GM12878 (cell line): ENCODE measurements at regions not wholly inside any gene's neighbourhood (a gene's known extent, or its start where the extent isn't known, plus 50 kb on each side); places are given as distances from the start of the nearest gene placed in this dataset.

Experiments
- ATAC-seq: fragments of 200-7000 bp; cut with Tn5 transposase; 3 replicates; pipeline ENCODE4 v1.9.1; 2020; ENCODE audit warnings: mild to moderate bottlenecking, moderate library complexity
- BruUV-seq: library from RNA; stranded (reverse); fragments of 400-500 nt; replicated peaks from 2 replicates; lab custom pipeline; 2021; lab: Mats Ljungman, UMichigan
- CTCF ChIA-PET: fragments of 300-600 bp; sonication (Branson Sonifier 250); formaldehyde crosslinking; extraction: SDS; loops from one replicate; lab custom pipeline; 2021; ENCODE audit warnings: inconsistent platforms; lab: Yijun Ruan, JAX
- POLR2A ChIA-PET: fragments of 350-600 bp; formaldehyde crosslinking; extraction: SDS; loops from one replicate; lab custom pipeline; 2021; ENCODE audit warnings: inconsistent platforms; lab: Charles Lee
- RAD21 ChIA-PET: fragments of 300-600 bp; sonication (Branson Sonifier 250); formaldehyde crosslinking; loops from one replicate; lab custom pipeline; 2023; ENCODE audit warnings: antibody characterized with exemption; ENCODE audit not compliant: unreplicated experiment; lab: Charles Lee
- SMC1A ChIA-PET: fragments of 300-600 bp; sonication (Branson Sonifier 250); formaldehyde crosslinking; loops from one replicate; lab custom pipeline; 2023; ENCODE audit not compliant: unreplicated experiment, uncharacterized antibody; lab: Charles Lee
- DNase-seq: peaks from one replicate; pipeline ENCODE4 v3.0.0-alpha.2; 2011; ENCODE audit warnings: low read depth, low spot score
- FAIRE-seq: peaks from 3 replicates; lab custom pipeline; 2011; peaks lifted over from hg19 to GRCh38; lab: Jason Lieb, UNC
- H2AFZ ChIP-seq: 2 replicates; pipeline ENCODE4 v1.6.0; 2011; ENCODE audit warnings: low read depth, low read length, control low read depth; ENCODE audit not compliant: control insufficient read depth
- H3K27ac ChIP-seq: 2 replicates; pipeline ENCODE4 v1.5.1; 2011; ENCODE audit warnings: control low read depth; ENCODE audit not compliant: control insufficient read depth, insufficient read depth
- H3K27me3 ChIP-seq, 2 experiments: replicated peaks in 1 of 2; 2 replicates each; pipeline versions ENCODE4 v1.6.0 to v1.6.1; 2011; ENCODE audit warnings: low read length in 1 of 2; ENCODE audit not compliant: control insufficient read depth in 2 of 2, insufficient read depth in 2 of 2
- H3K36me3 ChIP-seq, 2 experiments: 2 replicates each; pipeline ENCODE4 v1.5.1; 2011; ENCODE audit warnings: low read length in 1 of 2; ENCODE audit not compliant: control insufficient read depth in 2 of 2, insufficient read depth in 2 of 2
- H3K4me1 ChIP-seq: 2 replicates; pipeline ENCODE4 v1.6.1; 2011; ENCODE audit warnings: mild to moderate bottlenecking, low read length, moderate library complexity, mixed read lengths; ENCODE audit not compliant: control insufficient read depth, insufficient read depth
- H3K4me2 ChIP-seq: 2 replicates; pipeline ENCODE4 v1.6.0; 2011; ENCODE audit warnings: control low read depth; ENCODE audit not compliant: control insufficient read depth, insufficient read depth
- H3K4me3 ChIP-seq: fragments of 200-600 bp; sonication (generic); 2 replicates; pipeline ENCODE4 v1.5.1; 2016
- H3K79me2 ChIP-seq: 2 replicates; pipeline ENCODE4 v1.6.0; 2011; ENCODE audit warnings: low read length; ENCODE audit not compliant: control insufficient read depth, insufficient read depth
- H3K9ac ChIP-seq: 2 replicates; pipeline ENCODE4 v1.8.0; 2011; ENCODE audit warnings: low read length, control low read depth, mixed read lengths; ENCODE audit not compliant: control insufficient read depth, insufficient read depth
- H3K9me3 ChIP-seq: replicated peaks from 3 replicates; pipeline ENCODE4 v1.5.1; 2011; ENCODE audit warnings: mild to moderate bottlenecking, low read length; ENCODE audit not compliant: control insufficient read depth, insufficient read depth
- H4K20me1 ChIP-seq: 2 replicates; pipeline ENCODE4 v1.6.0; 2011; ENCODE audit not compliant: control insufficient read depth, insufficient read depth
- CUX1 ChIP-seq: IDR thresholded peaks from 2 replicates; pipeline ENCODE4 v1.6.1; 2012; ENCODE audit warnings: improper control_type of control experiment, low read depth, low read length; ENCODE audit not compliant: insufficient replicate concordance
- LARP7 ChIP-seq: fragments of 450-650 bp; IDR thresholded peaks from 2 replicates; pipeline ENCODE4 v1.6.1; 2017; ENCODE audit warnings: mild to moderate bottlenecking
- NRF1 ChIP-seq: conservative IDR thresholded peaks from 2 replicates; pipeline ENCODE4 v1.6.1; 2011; ENCODE audit warnings: mild to moderate bottlenecking, low read depth, low read length, improper control_type of control experiment
- POLR2AphosphoS5 ChIP-seq: IDR thresholded peaks from 2 replicates; pipeline ENCODE4 v1.6.1; 2011; ENCODE audit warnings: mild to moderate bottlenecking, low read length, inconsistent platforms
- ZNF592 ChIP-seq: fragments of 450-650 bp; IDR thresholded peaks from 2 replicates; pipeline ENCODE4 v1.6.1; 2017; ENCODE audit warnings: mild to moderate bottlenecking, moderate library complexity
- WGBS: methylation state at CpG from one replicate; pipeline ENCODE4 v1.1.6; 2016; ENCODE audit warnings: low lambda C conversion rate; ENCODE audit not compliant: insufficient replicate concordance, insufficient coverage; ENCODE audit errors: missing lambda C conversion rate; 5-methylcytosine and 5-hydroxymethylcytosine counted together
- in situ Hi-C: fragments of 300-500 bp; cut with MboI; formaldehyde crosslinking; loops from 9 replicates; pipeline ENCODE4 v1.14.3; 2018; ENCODE audit warnings: mixed read lengths
- intact Hi-C: fragments of 100-400 bp; cut with micrococcal nuclease; formaldehyde crosslinking; loops from one replicate; pipeline ENCODE4 v1.14.2; 2022; ENCODE audit not compliant: unreplicated experiment

DNA sequence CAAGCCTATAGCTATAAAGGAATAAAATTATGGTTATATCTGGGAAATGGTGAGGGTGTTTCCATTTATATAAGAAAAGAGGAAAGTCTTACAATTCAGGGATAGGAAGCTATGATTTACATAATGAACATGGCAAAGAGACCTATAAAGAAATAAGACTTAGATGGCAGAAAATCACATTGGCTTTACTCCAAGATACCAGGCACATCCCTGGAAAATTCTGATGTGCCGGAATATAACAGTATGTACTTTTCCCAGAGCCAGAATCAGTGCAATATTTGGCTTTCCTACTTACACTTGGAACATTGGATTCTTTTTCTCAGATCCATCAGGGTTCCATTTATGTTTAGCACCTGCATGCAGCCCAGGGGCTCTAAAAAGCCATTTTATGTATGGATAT is 357.8 kb downstream of the CETN3 start (continued):
- no peak for TF ChIP-seq CUX1

DNA sequence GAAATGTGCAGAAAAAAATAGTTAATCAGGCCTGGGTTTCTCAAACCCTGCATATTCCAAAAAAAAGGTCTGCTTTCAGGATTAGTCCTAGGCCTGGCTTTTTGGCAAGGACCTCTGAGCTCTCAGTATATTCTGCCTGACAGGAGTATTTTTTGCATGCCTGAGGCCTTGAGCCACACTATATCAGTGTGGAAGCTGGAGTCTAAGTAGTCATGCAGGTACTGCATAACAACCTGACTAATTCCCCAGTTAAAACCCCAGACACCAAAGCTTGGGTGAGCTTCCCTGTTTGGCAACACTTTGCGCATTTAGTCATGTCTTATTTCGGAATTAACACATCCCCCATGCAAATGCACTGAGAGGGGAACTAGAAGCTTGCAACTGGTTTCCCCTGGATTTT is 359.5 kb downstream of the CETN3 start:
- POLR2A ChIA-PET = no interaction called here
- RAD21 ChIA-PET = no interaction called here
- Histone ChIP-seq H3K4me3 (no peak overlapping the region), H3K79me2 (no peaks in the 10 kb centered on the region), H3K4me1 (no peaks in the 10 kb centered on the region), H3K27me3 (no peaks in the 10 kb centered on the region), H3K4me2 (no peak overlapping the region), H2AFZ (no peak overlapping the region), H4K20me1 (no peaks in the 10 kb centered on the region), H3K36me3 (no peaks in the 10 kb centered on the region), H3K9me3 (no peaks in the 10 kb centered on the region; the same call in 2 of the 3 replicates), H3K27ac (no peak overlapping the region), H3K9ac (no peak overlapping the region)
- TF ChIP-seq NRF1 (no peak), ZNF592 (no peak), POLR2AphosphoS5 (no peak), LARP7 (no peak)
- CTCF ChIA-PET = no interaction called here
- BruUV-seq = no TSS peak
- ATAC-seq (no peak), DNase-seq (no peak), FAIRE-seq (no peak)
- intact Hi-C loops (no loop called here), in situ Hi-C loops (no loop called here)
- SMC1A ChIA-PET = interaction anchor here (1.2 kb wide), 2 partner anchors 10 to 14 kb away, joined by 3 read pairs; no protein-coding TSS in a partner anchor
- WGBS = 95% methylated on average over 2 of the region's 2 CpGs
